Central memory CD8-positive, alpha-beta T cell (primary cell): ENCODE measurements at regions not wholly inside any gene's neighbourhood (a gene's known extent, or its start where the extent isn't known, plus 50 kb on each side); places are given as distances from the start of the nearest gene placed in this dataset.
A peak's percentile ranks its signal among the peaks of the same experiment; 100 is the strongest.

Experiments used
- ATAC-seq: fragments of 150-1000 bp; cut with Tn5 transposase; replicated peaks from 2 replicates; pipeline ENCODE4 v1.10.0; 2022; ENCODE audit warnings: mild to moderate bottlenecking, moderate FRiP score, moderate number of reproducible peaks; ENCODE audit not compliant: poor library complexity, severe bottlenecking; ENCODE audit errors: extremely low read depth
- DNase-seq, 2 donors: peaks; one replicate each; pipeline ENCODE4 v3.0.0; 2021; ENCODE audit warnings: low spot score in 2 of 2
- H3K27ac Mint-ChIP-seq: one replicate; pipeline ENCODE4 v1.8.0; 2022; ENCODE audit warnings: low read depth, mild to moderate bottlenecking, moderate library complexity, mixed read lengths
- H3K27me3 Mint-ChIP-seq: one replicate; pipeline ENCODE4 v1.8.0; 2022; ENCODE audit warnings: mixed read lengths
- H3K36me3 Mint-ChIP-seq: one replicate; pipeline ENCODE4 v1.8.0; 2022; ENCODE audit warnings: mild to moderate bottlenecking, moderate library complexity, mixed read lengths; ENCODE audit not compliant: insufficient read depth
- H3K4me1 Mint-ChIP-seq: one replicate; pipeline ENCODE4 v1.8.0; 2022; ENCODE audit warnings: mixed read lengths
- H3K4me3 Mint-ChIP-seq: one replicate; pipeline ENCODE4 v1.8.0; 2022; ENCODE audit warnings: mild to moderate bottlenecking, moderate library complexity, mixed read lengths
- H3K9me3 Mint-ChIP-seq: one replicate; pipeline ENCODE4 v1.8.0; 2022; ENCODE audit warnings: mixed read lengths

DNA sequence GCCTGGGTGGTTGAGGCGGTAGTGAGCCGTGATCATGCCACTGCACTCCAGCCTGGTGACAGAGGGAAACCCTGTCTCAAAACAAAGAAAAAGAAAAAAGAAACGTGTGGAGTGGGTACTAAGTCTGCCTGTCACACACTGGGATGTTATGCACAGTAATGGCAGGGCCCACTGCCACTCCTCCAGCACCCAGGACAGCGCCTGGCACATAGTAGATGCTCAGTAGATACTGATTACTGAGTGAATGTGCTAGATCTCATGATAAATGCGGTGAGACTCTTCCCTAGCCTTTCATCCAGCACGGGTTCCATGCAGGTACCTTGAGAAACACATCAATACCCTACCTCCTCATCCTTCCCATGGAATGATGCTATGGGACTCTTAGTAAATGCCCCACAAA, 87.4 kb upstream of the HSPA9 start:
- H3K27me3 Mint-ChIP-seq, result peaks cover 98% of the 10 kb centered on the region
- no peak overlapping the region for H3K4me3 Mint-ChIP-seq
- peaks cover 19% of the 10 kb centered on the region for H3K4me1 Mint-ChIP-seq
- peaks cover 9% of the 10 kb centered on the region for H3K36me3 Mint-ChIP-seq
- no peaks in the 10 kb centered on the region for H3K9me3 Mint-ChIP-seq
- ATAC-seq (peak; percentile 55), DNase-seq (no peak)
- no peak overlapping the region for H3K27ac Mint-ChIP-seq

DNA sequence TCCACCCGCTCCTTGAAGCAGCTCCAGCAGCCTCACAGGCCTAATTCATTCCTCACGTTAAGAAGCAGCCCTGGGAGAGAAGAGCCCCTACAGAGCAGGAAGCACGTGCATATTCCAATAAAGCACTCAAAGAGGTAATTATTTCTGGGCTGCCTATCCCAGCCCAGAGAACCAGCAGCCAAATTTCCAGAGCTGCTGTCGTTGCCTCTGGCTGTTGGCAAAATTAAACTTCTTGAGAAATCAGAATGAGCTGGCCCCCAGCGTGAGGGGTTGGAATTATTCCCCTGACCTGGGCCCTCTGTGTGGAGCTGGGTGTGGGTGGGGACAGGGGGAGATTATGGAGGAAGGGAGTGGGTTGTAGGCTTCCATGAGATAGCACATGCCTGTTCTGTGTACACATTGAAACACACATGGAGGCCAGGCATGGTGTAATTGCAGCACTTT, 86.8 kb upstream of the HSPA9 start:
- Mint-ChIP-seq H3K4me1 (peaks cover 22% of the 10 kb centered on the region), H3K27ac (no peak overlapping the region), H3K36me3 (peaks cover 9% of the 10 kb centered on the region), H3K9me3 (no peaks in the 10 kb centered on the region), H3K27me3 (peaks cover 98% of the 10 kb centered on the region), H3K4me3 (no peak overlapping the region)
- ATAC-seq (no peak), DNase-seq (no peak)

DNA sequence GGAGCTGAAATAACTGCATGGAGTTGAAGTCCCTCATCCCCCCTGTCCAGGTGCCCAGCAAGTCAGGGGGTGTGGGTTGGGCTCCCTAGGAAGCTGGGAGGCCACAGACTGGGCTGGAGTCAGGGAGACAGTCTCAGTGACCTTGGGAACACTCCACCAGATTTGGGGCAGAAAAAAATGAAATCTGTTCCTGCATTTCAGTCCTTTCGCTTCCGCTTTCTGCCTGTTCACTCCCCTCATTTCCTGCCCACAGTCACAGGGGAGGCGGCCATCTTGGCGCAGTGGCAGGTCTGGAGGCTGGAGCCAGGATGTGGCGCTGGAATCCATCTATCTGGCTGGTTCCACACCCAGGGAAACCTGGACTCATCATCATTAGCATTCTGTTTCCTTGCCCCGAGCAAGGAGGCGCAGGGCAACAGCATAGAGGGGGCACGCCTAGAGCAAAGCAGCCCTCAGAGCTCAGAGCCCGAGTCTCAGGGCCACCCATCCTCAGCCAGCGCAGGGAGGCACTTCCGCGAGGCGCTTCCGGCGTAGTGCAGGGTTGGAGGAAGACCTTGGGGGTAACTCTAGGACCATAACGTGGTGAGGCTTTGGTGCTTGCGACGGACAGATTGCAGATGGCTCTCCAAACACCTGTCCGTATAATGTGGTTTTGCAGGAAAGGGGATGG, 86.2 kb upstream of the HSPA9 start:
- no peak for ATAC-seq
- Mint-ChIP-seq H3K4me3 (no peak overlapping the region), H3K9me3 (no peaks in the 10 kb centered on the region), H3K36me3 (peaks cover 9% of the 10 kb centered on the region), H3K27ac (no peak overlapping the region), H3K4me1 (peaks cover 22% of the 10 kb centered on the region), H3K27me3 (peaks cover 98% of the 10 kb centered on the region)
- no peak for DNase-seq

DNA sequence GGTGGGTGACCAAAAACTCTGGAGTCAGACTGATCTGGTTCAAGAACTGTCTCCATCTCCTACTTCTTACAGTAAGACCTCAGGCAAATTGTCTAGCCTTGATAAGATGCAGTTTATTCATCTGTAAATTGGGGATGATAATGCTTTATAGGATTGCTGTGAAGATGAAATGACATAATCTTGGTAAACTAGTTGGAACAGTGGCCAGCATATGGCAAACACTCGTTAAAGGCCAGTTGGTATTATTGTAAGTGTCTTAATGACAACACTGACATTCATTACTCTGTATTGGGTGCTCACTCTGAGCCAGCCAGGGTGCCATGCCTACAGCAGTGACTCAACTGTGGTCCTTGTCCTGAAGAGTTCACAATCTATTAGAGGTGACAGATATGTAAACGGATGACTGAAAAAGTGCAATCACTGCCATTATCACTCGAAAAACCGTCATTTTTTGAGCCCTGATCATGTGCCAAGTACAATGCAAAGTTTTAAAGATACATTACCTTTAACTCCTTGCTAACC, 84.9 kb upstream of the HSPA9 start:
- DNase-seq (no peak), ATAC-seq (no peak)
- Mint-ChIP-seq H3K27me3 (peaks cover 98% of the 10 kb centered on the region), H3K36me3 (peaks cover 7% of the 10 kb centered on the region), H3K27ac (no peak overlapping the region), H3K4me3 (no peak overlapping the region), H3K9me3 (no peaks in the 10 kb centered on the region), H3K4me1 (peaks cover 19% of the 10 kb centered on the region)

DNA sequence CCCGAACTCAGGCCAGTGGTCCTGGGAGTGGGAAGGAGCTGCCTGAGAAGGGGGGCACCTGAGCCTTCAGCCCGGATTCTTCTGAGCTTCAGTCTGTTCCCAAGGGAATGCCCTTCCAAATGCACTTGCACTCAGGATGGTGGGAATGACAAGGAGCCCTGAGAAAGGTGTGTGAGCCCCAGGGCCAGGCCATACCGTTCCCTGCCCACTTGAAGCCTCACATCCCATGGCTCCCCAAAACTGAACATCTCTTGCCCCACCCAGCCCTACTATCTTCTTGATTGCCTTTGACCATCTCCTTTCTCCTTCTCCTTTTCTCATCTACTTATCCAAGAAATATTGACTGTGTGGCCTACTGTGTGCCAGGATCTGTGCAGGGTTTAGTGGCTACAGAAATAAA, 84.4 kb upstream of the HSPA9 start:
- no peak overlapping the region for H3K4me3 Mint-ChIP-seq
- no peak for ATAC-seq
- H3K27ac Mint-ChIP-seq, result no peak overlapping the region
- peaks cover 98% of the 10 kb centered on the region for H3K27me3 Mint-ChIP-seq
- H3K36me3 Mint-ChIP-seq, result peaks cover 9% of the 10 kb centered on the region
- peaks cover 24% of the 10 kb centered on the region for H3K4me1 Mint-ChIP-seq
- no peaks in the 10 kb centered on the region for H3K9me3 Mint-ChIP-seq
- DNase-seq, result no peak

DNA sequence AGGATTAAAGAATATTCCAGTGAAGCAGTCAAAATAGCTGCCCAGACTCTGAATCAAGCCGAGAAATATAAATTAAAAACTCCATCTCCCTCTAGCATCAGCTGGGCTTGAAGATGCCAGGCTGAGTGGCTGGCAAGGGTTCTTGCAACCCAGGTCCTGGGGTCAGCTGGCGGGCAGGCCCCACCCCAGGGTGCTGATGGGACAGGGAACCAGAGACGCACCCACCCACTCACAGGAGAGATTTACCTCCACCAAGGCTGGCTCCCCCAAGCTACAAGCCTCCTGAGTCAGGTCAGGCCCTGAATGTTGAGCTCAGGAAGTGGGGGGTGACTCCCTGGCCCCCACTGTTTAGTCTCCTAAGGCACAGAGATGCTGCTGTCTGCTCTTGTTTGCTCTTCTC, 83.9 kb upstream of the HSPA9 start:
- ATAC-seq (no peak), DNase-seq (no peak)
- Mint-ChIP-seq H3K4me3 (no peak overlapping the region), H3K27ac (no peak overlapping the region), H3K9me3 (no peaks in the 10 kb centered on the region), H3K36me3 (peaks cover 13% of the 10 kb centered on the region), H3K27me3 (peaks cover 98% of the 10 kb centered on the region), H3K4me1 (peaks cover 29% of the 10 kb centered on the region)

DNA sequence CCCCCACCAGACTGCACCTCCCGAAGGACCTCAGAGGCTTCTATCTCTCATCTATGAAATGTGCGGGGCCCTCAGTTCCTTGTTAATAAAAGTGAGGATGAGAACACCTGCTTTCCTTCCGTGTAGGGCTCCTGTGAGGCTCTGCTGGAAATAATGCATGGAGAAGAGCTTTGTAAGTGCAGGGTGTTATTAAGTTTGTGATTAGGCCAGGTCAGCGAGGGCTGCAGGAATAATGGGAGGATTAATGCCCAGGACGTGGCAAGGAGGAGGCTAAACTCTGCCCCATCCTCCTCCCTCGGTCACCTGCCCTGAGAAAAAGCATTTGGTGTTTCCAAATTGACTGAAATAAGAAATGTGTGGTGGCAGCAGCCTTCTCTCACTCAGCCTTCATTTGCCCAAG, 83.5 kb upstream of the HSPA9 start:
- Mint-ChIP-seq H3K4me1 (peaks cover 30% of the 10 kb centered on the region), H3K36me3 (peaks cover 15% of the 10 kb centered on the region), H3K27ac (no peak overlapping the region), H3K4me3 (no peak overlapping the region), H3K9me3 (no peaks in the 10 kb centered on the region), H3K27me3 (peaks cover 98% of the 10 kb centered on the region)
- ATAC-seq, result no peak
- no peak for DNase-seq

DNA sequence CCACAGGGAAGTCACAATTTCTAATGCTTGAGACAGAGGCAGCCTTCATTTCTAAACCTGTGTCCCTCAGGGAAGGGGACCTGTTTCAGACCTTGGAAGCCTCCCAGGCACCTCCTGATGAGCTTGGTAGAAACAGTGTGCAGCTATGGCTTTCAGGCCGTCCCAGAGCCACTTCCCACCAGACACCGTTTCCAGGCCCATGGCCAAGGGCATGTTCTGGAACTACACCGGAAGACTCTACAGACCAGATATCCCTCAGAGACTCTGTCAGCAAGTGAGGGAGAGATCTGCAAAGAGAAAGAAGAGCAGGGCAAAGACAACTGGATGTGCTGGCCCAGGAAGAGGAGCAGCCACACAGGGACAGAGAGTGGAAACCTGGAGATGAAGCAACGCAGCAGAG, 82.2 kb upstream of the HSPA9 start:
- Mint-ChIP-seq H3K4me3 (no peak overlapping the region), H3K27me3 (peaks cover 98% of the 10 kb centered on the region), H3K4me1 (peaks cover 23% of the 10 kb centered on the region), H3K27ac (no peak overlapping the region), H3K36me3 (peaks cover 9% of the 10 kb centered on the region), H3K9me3 (no peaks in the 10 kb centered on the region)
- DNase-seq, result no peak
- no peak for ATAC-seq

DNA sequence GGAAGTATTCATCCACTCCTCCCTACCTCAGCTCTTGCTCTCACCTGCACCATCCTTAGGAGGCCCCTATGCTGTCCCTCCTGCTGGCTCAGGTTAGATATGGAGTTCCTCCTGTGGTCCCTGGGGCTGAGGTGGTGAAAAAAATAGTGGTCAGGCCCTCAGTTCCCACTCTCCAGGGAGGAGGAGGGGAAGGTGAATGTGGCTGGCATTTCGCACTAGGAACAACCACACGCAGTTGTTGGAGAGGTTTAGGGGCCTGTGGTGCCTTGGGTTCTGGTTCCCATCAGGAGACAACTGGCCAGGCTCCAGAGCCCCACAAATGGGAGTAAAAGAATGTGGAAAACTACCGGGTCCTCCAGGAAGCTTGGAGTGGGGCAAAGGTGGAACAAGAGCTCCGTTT, 81.7 kb upstream of the HSPA9 start:
- Mint-ChIP-seq H3K27me3 (peaks cover 98% of the 10 kb centered on the region), H3K4me3 (no peak overlapping the region), H3K27ac (no peak overlapping the region)

DNA sequence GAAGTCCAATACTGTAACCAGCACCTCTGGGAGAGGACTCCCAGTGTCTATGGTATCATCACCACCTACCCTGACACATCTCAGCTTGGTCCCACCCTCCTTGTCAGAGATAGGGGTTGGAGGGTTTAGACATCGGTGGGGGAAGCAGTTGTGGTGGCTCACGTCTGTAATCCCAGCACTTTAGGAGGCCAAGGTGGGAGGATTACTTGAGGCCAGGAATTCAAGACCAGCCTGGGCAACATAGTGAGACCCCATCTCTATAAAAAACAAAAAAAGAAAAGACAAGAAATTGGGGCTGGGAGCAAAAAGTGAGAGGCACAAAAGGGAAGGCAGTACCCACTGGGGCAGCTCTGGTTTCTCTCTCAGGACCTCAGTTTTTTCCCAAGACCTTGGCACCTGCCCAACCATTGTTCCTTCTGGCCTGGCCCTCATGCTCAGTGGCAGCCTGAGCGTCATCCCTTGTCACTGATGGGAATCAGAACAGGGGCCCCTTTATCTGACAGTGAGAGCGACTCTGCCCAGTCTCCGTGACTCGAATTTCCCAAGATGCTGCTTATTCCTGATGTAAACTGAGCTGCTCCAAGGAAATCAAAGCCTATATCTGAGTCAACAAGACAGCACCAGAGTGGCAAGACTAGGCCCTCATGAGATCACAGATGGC, 80.5 kb upstream of the HSPA9 start:
- peaks cover 28% of the 10 kb centered on the region for H3K4me1 Mint-ChIP-seq
- no peak for ATAC-seq

More for the DNA sequence above, 81.7 kb upstream of the HSPA9 start:
- no peaks in the 10 kb centered on the region for H3K9me3 Mint-ChIP-seq
- H3K4me1 Mint-ChIP-seq, result peaks cover 23% of the 10 kb centered on the region
- ATAC-seq (no peak), DNase-seq (no peak)
- peaks cover 9% of the 10 kb centered on the region for H3K36me3 Mint-ChIP-seq

DNA sequence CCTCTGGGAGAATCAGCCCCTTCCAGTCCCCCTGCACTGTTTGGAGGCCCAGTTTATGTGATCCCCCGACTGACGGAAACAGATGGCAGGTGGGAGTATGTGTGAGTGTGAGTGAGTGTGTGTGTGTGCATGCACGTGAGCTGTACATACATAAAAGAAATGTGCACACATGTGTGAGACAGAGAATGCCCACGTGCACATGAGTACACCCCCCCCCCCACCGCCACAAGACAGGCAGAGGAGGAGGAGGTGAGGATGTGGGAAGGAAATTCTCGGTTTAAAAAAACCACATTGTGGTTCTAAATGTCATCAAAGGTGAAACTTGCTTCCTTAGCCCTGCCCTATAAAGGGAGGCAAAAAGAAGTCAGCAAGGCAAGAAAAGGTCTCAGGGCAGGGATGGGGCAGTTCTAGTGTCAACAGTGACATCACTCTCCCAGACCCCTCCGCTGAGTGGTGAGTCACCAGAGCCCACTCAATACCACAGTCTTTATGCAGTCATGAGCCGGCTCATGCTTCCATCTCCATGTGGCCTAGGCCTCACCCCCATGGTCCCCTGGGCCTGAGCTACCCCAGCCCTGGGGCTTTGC, 79.2 kb upstream of the HSPA9 start:
- H3K36me3 Mint-ChIP-seq, result peaks cover 11% of the 10 kb centered on the region
- peaks cover 98% of the 10 kb centered on the region for H3K27me3 Mint-ChIP-seq
- H3K9me3 Mint-ChIP-seq, result no peaks in the 10 kb centered on the region
- DNase-seq (peak in 1 of 2 donors; percentile 63), ATAC-seq (peak; percentile 93)
- H3K4me1 Mint-ChIP-seq, result peaks cover 28% of the 10 kb centered on the region
- H3K27ac Mint-ChIP-seq, result peak overlapping the region; percentile 73
- peak overlapping the region; percentile 27 for H3K4me3 Mint-ChIP-seq

More for the DNA sequence above, 80.5 kb upstream of the HSPA9 start:
- no peak overlapping the region for H3K27ac Mint-ChIP-seq
- peaks cover 9% of the 10 kb centered on the region for H3K36me3 Mint-ChIP-seq
- H3K4me3 Mint-ChIP-seq, result no peak overlapping the region
- no peak for DNase-seq
- H3K27me3 Mint-ChIP-seq, result peaks cover 98% of the 10 kb centered on the region
- no peaks in the 10 kb centered on the region for H3K9me3 Mint-ChIP-seq

DNA sequence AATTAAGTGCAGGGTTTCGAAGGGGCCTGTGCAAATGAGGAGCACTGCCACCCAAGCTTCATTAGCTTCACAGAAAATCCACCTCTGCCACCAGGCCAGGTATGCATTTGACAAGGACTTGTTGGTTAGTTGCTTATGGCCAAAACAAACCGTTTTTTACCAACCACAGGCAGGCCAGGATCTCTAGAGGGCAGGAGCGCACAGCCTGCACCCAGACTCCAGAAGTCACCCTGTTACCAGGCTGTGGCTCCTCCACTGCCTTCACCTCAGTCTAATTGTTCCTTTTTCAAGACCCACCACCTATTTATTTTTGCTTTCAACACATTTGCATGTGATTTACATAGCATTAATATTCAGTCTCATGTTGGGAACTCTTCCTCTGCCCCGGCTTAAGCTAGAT, 78.3 kb upstream of the HSPA9 start:
- H3K9me3 Mint-ChIP-seq, result no peaks in the 10 kb centered on the region
- H3K4me3 Mint-ChIP-seq, result no peak overlapping the region
- DNase-seq (no peak), ATAC-seq (no peak)
- H3K36me3 Mint-ChIP-seq, result peaks cover 9% of the 10 kb centered on the region
- H3K27me3 Mint-ChIP-seq, result peaks cover 98% of the 10 kb centered on the region
- H3K4me1 Mint-ChIP-seq, result peaks cover 28% of the 10 kb centered on the region
- H3K27ac Mint-ChIP-seq, result no peak overlapping the region

DNA sequence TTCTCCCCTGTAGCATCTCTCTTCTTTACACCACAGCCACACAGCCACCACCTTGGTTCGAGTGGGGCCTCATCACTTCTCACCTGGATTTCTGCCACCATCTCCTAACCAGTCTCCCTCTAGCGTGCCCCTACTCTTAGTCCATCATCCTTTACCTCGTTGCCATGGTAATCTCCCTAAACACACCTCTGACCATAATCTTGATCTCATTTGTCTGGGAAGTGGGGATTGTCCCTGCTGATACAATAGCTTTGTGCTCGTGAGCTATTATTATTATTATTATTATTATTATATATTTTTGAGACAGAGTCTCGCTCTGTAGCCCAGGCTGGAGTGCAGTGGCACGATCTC, 76.5 kb upstream of the HSPA9 start:
- Mint-ChIP-seq H3K9me3 (no peaks in the 10 kb centered on the region), H3K27ac (no peak overlapping the region), H3K27me3 (peaks cover 100% of the 10 kb centered on the region), H3K4me3 (no peak overlapping the region), H3K36me3 (peaks cover 9% of the 10 kb centered on the region), H3K4me1 (peaks cover 22% of the 10 kb centered on the region)
- DNase-seq, result no peak
- no peak for ATAC-seq
